Liver (tissue), 8 donors: ENCODE measurements at regions not wholly inside any gene's neighbourhood (a gene's known extent, or its start where the extent isn't known, plus 50 kb on each side); places are given as distances from the start of the nearest gene placed in this dataset.

Experiments
- DNase-seq: peaks from one replicate; pipeline ENCODE4 v3.0.0-alpha.2; 2017; ENCODE audit warnings: low spot score
- H3K27ac ChIP-seq, 2 donors: one replicate each; pipeline ENCODE4 v1.7.0; 2013; ENCODE audit warnings: inconsistent platforms in 2 of 2, low read length in 2 of 2, control low read depth in 1 of 2, low read depth in 1 of 2, mild to moderate bottlenecking in 1 of 2
- H3K27me3 ChIP-seq, 4 donors: one replicate each; pipeline versions ENCODE4 v1.6.1 to v1.7.0; 2013; ENCODE audit warnings: low read length in 3 of 4, inconsistent platforms in 1 of 4, mild to moderate bottlenecking in 1 of 4, moderate library complexity in 1 of 4; ENCODE audit not compliant: control insufficient read depth in 4 of 4, insufficient read depth in 4 of 4
- H3K36me3 ChIP-seq, 4 donors: one replicate each; pipeline versions ENCODE4 v1.6.1 to v1.7.0; 2013; ENCODE audit warnings: low read length in 3 of 4, mild to moderate bottlenecking in 3 of 4, low read depth in 1 of 4, moderate library complexity in 1 of 4; ENCODE audit not compliant: control insufficient read depth in 4 of 4, insufficient read depth in 3 of 4
- H3K4me1 ChIP-seq, 4 donors: one replicate each; pipeline versions ENCODE4 v1.6.1 to v1.7.0; 2013; ENCODE audit warnings: low read length in 3 of 4, mild to moderate bottlenecking in 3 of 4, moderate library complexity in 1 of 4; ENCODE audit not compliant: control insufficient read depth in 4 of 4, insufficient read depth in 4 of 4
- H3K4me3 ChIP-seq, 3 donors: one replicate each; pipeline versions ENCODE4 v1.6.1 to v1.7.0; 2013; ENCODE audit warnings: low read length in 3 of 3, control low read depth in 1 of 3, low read depth in 1 of 3, mild to moderate bottlenecking in 1 of 3
- H3K9ac ChIP-seq, 2 donors: one replicate each; pipeline ENCODE4 v1.7.0; 2013; ENCODE audit warnings: low read length in 2 of 2, mild to moderate bottlenecking in 2 of 2, moderate library complexity in 2 of 2, control low read depth in 1 of 2, low read depth in 1 of 2
- H3K9me3 ChIP-seq, 4 donors: one replicate each; pipeline versions ENCODE4 v1.6.1 to v1.7.0; 2013; ENCODE audit warnings: low read length in 3 of 4; ENCODE audit not compliant: control insufficient read depth in 4 of 4
- CTCF ChIP-seq: fragments of 150-350 bp; IDR thresholded peaks from 2 replicates; pipeline ENCODE4 v1.5.1; 2017; ENCODE audit warnings: improper control_type of control experiment, low read depth, low read length; ENCODE audit not compliant: missing input control
- EGR1 ChIP-seq, 2 donors: IDR thresholded peaks; 2 replicates each; pipeline ENCODE4 v1.6.1; 2016 to 2018; ENCODE audit warnings: antibody characterized with exemption in 2 of 2, low read depth in 2 of 2
- FOXA1 ChIP-seq: IDR thresholded peaks from 2 replicates; pipeline ENCODE4 v1.6.1; 2016; ENCODE audit warnings: antibody characterized with exemption
- FOXA2 ChIP-seq: IDR thresholded peaks from 2 replicates; pipeline ENCODE4 v1.6.1; 2016; ENCODE audit warnings: antibody characterized with exemption
- GABPA ChIP-seq, 2 donors: IDR thresholded peaks in 1 of 2; conservative IDR thresholded peaks in 1 of 2; 2 replicates each; pipeline ENCODE4 v1.6.1; 2016; ENCODE audit warnings: antibody characterized with exemption in 2 of 2, mild to moderate bottlenecking in 1 of 2, moderate library complexity in 1 of 2
- HNF4A ChIP-seq, 2 donors: conservative IDR thresholded peaks; 2 replicates each; pipeline ENCODE4 v1.6.1; 2016; ENCODE audit warnings: antibody characterized with exemption in 2 of 2, mild to moderate bottlenecking in 2 of 2
- HNF4G ChIP-seq: IDR thresholded peaks from 2 replicates; pipeline ENCODE4 v1.6.1; 2016; ENCODE audit warnings: antibody characterized with exemption
- JUND ChIP-seq, 2 donors: IDR thresholded peaks; 2 replicates each; pipeline ENCODE4 v1.6.1; 2016; ENCODE audit warnings: antibody characterized with exemption in 2 of 2
- NR2F2 ChIP-seq: IDR thresholded peaks from 2 replicates; pipeline ENCODE4 v1.6.1; 2016; ENCODE audit warnings: antibody characterized with exemption
- RAD21 ChIP-seq, 2 donors: IDR thresholded peaks; 2 replicates each; pipeline ENCODE4 v1.6.1; 2016; ENCODE audit warnings: antibody characterized with exemption in 2 of 2, mild to moderate bottlenecking in 2 of 2
- REST ChIP-seq: IDR thresholded peaks from 2 replicates; pipeline ENCODE4 v1.6.1; 2016; ENCODE audit warnings: antibody characterized with exemption, mild to moderate bottlenecking
- RXRA ChIP-seq, 2 donors: IDR thresholded peaks; 2 replicates each; pipeline ENCODE4 v1.6.1; 2017 to 2018; ENCODE audit warnings: antibody characterized with exemption in 2 of 2, mild to moderate bottlenecking in 1 of 2
- SP1 ChIP-seq: IDR thresholded peaks from 2 replicates; pipeline ENCODE4 v1.6.1; 2018; ENCODE audit warnings: antibody characterized with exemption, mild to moderate bottlenecking
- TAF1 ChIP-seq: conservative IDR thresholded peaks from 2 replicates; pipeline ENCODE4 v1.6.1; 2016; ENCODE audit warnings: antibody characterized with exemption, mild to moderate bottlenecking
- YY1 ChIP-seq: IDR thresholded peaks from 2 replicates; pipeline ENCODE4 v1.6.1; 2016; ENCODE audit warnings: antibody characterized with exemption, mild to moderate bottlenecking
- ZBTB33 ChIP-seq: IDR thresholded peaks from 2 replicates; pipeline ENCODE4 v1.6.1; 2016; ENCODE audit warnings: antibody characterized with exemption
- WGBS: extraction: QIAGEN DNeasy Blood & Tissue Kit; methylation state at CpG from one replicate; pipeline ENCODE4 v1.1.7; 2013; 5-methylcytosine and 5-hydroxymethylcytosine counted together
- TF ChIP-seq, protein P1 (sequence below): IDR thresholded peaks from 2 replicates; pipeline ENCODE4 v1.6.1; 2016; ENCODE audit warnings: antibody characterized with exemption
- TF ChIP-seq, protein P2 (sequence below): IDR thresholded peaks from 2 replicates; pipeline ENCODE4 v1.6.1; 2016; ENCODE audit warnings: antibody characterized with exemption
- donor health status: healthy.
- donor health status: healthy.
- donor health status: healthy.
- donor health status: healthy.
- donor health status: healthy.

GRCh38 chr1:72845381-72845780 lies 563.0 kb upstream of the NEGR1 start:
- H3K36me3 ChIP-seq, result no peaks in the 10 kb centered on the region
- H3K4me1 ChIP-seq, result no peaks in the 10 kb centered on the region
- no peak overlapping the region for H3K27ac ChIP-seq
- WGBS, result 58% methylated on average over 4 of the region's 4 CpGs
- peaks cover 0 to 2% (median 0%) of the 10 kb centered on the region in 4 donors for H3K27me3 ChIP-seq
- DNase-seq, result no peak
- TF ChIP-seq, protein P1, sequence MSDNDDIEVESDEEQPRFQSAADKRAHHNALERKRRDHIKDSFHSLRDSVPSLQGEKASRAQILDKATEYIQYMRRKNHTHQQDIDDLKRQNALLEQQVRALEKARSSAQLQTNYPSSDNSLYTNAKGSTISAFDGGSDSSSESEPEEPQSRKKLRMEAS, result no peak
- TF ChIP-seq YY1 (no peak), CTCF (no peak), FOXA2 (no peak), FOXA1 (no peak), EGR1 (IDR thresholded peaks at IDR 0.05; ENCODE audit: low read depth in 2 of 2) (no peak), HNF4G (no peak), RXRA (IDR thresholded peaks at IDR 0.05) (no peak), HNF4A (conservative IDR thresholded peaks at IDR 0.05) (no peak), ZBTB33 (no peak), NR2F2 (no peak), RAD21 (IDR thresholded peaks at IDR 0.05) (no peak), SP1 (no peak), TAF1 (no peak), REST (no peak), JUND (IDR thresholded peaks at IDR 0.05) (no peak)
- H3K4me3 ChIP-seq, result no peak overlapping the region
- no peak overlapping the region for H3K9ac ChIP-seq
- no peaks in the 10 kb centered on the region for H3K9me3 ChIP-seq

- H3K27me3 ChIP-seq, result no peaks in the 10 kb centered on the region
- H3K36me3 ChIP-seq, result no peaks in the 10 kb centered on the region
- DNase-seq, result no peak
- no peaks in the 10 kb centered on the region for H3K4me1 ChIP-seq
- no peak overlapping the region for H3K27ac ChIP-seq
- no peaks in the 10 kb centered on the region for H3K9me3 ChIP-seq
- H3K9ac ChIP-seq, result no peak overlapping the region
- TF ChIP-seq SP1 (no peak), CTCF (no peak), GABPA (IDR thresholded peaks at IDR 0.05 in 1 of 2, conservative IDR thresholded peaks at IDR 0.05 in 1 of 2) (no peak), RXRA (IDR thresholded peaks at IDR 0.05) (no peak)
- TF ChIP-seq, protein P2, sequence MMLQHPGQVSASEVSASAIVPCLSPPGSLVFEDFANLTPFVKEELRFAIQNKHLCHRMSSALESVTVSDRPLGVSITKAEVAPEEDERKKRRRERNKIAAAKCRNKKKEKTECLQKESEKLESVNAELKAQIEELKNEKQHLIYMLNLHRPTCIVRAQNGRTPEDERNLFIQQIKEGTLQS, result no peak
- H3K4me3 ChIP-seq, result no peak overlapping the region
Observed at GRCh38 chr1:72837781-72838180, 555.4 kb upstream of the NEGR1 start.
